OCI-LY3 (cell line): ENCODE measurements at regions not wholly inside any gene's neighbourhood (a gene's known extent, or its start where the extent isn't known, plus 50 kb on each side); places are given as distances from the start of the nearest gene placed in this dataset.

ENCODE experiments used
- EZH2phosphoT487 ChIP-seq: fragments of 200-600 bp; shearing (Covaris generic); IDR thresholded peaks from 2 replicates; pipeline ENCODE4 v1.6.1; 2018; ENCODE audit warnings: antibody characterized with exemption, mixed run types, low read depth
- TF ChIP-seq, protein P1 (sequence below): fragments of 200-600, 300-600 bp; sonication (generic); IDR thresholded peaks from 2 replicates; pipeline ENCODE4 v1.5.1; 2014; ENCODE audit warnings: antibody characterized with exemption, low read length, low read depth

DNA sequence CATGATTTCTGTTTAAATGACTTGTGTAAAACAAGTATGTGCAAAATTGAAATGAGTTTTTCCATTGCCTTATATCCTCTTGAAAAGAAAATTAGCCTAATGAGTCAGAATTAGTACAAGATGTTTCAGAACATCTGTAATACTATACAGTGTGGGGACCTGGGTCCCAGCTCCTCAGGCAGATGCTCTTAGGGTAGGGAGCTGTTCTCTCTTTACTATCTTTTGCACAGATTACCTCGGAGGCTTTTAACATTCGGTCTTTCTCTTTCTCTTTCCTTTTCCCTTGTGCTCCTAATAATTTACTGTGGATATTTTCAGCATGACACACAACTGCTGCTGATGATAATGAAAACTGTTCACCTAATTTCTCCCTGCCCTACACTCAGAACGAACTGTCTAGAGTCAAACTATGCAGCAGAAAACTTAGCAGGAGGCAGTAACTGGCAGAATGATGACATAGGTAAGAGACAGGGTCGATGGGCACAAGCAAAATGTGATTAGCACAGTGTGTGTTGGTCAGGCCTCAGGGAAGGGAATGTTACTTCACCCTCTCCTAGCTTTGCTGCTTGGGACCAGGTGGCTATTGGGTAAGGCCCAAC, 455.3 kb downstream of the PDHA2 start:
- TF ChIP-seq, protein P1, sequence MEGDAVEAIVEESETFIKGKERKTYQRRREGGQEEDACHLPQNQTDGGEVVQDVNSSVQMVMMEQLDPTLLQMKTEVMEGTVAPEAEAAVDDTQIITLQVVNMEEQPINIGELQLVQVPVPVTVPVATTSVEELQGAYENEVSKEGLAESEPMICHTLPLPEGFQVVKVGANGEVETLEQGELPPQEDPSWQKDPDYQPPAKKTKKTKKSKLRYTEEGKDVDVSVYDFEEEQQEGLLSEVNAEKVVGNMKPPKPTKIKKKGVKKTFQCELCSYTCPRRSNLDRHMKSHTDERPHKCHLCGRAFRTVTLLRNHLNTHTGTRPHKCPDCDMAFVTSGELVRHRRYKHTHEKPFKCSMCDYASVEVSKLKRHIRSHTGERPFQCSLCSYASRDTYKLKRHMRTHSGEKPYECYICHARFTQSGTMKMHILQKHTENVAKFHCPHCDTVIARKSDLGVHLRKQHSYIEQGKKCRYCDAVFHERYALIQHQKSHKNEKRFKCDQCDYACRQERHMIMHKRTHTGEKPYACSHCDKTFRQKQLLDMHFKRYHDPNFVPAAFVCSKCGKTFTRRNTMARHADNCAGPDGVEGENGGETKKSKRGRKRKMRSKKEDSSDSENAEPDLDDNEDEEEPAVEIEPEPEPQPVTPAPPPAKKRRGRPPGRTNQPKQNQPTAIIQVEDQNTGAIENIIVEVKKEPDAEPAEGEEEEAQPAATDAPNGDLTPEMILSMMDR = no peak
- TF ChIP-seq EZH2phosphoT487 = no peak
